Bronchial epithelial cell (primary cell): ENCODE measurements at regions not wholly inside any gene's neighbourhood (a gene's known extent, or its start where the extent isn't known, plus 50 kb on each side); places are given as distances from the start of the nearest gene placed in this dataset.
A peak's percentile ranks its signal among the peaks of the same experiment; 100 is the strongest.

ENCODE experiments used
- DNase-seq: peaks from one replicate; pipeline ENCODE4 v3.0.0-alpha.2; 2010; ENCODE audit warnings: low read depth
- FAIRE-seq: peaks from 2 replicates; lab custom pipeline; 2011; peaks lifted over from hg19 to GRCh38; lab: Jason Lieb, UNC
- H3K27me3 ChIP-seq: 2 replicates; pipeline ENCODE4 v1.5.1; 2011; ENCODE audit warnings: low read length; ENCODE audit not compliant: control insufficient read depth, insufficient read depth
- H3K36me3 ChIP-seq: 2 replicates; pipeline ENCODE4 v1.5.1; 2011; ENCODE audit warnings: low read length; ENCODE audit not compliant: control insufficient read depth, insufficient read depth
- H3K4me3 ChIP-seq: 2 replicates; pipeline ENCODE4 v1.5.1; 2011; ENCODE audit warnings: mild to moderate bottlenecking, low read depth, low read length, control low read depth
- CTCF ChIP-seq: IDR thresholded peaks from 2 replicates; pipeline ENCODE4 v1.5.1; 2011; ENCODE audit warnings: mild to moderate bottlenecking, moderate library complexity, low read length, control low read depth, inconsistent platforms; ENCODE audit not compliant: insufficient read depth, severe bottlenecking

GRCh38 chr2:159867567-159868361, 69.8 kb upstream of the CD302 start:
- FAIRE-seq (no peak), DNase-seq (no peak)
- TF ChIP-seq CTCF, result no peak
- Histone ChIP-seq H3K36me3 (no peaks in the 10 kb centered on the region), H3K27me3 (no peaks in the 10 kb centered on the region), H3K4me3 (no peak overlapping the region)

- TF ChIP-seq CTCF, result no peak
- FAIRE-seq, result peak; percentile 36
- peak; percentile 17 for DNase-seq
- no peak overlapping the region for H3K4me3 ChIP-seq
- no peaks in the 10 kb centered on the region for H3K36me3 ChIP-seq
- no peaks in the 10 kb centered on the region for H3K27me3 ChIP-seq
These were observed 65.6 kb upstream of the CD302 start for GRCh38 chr2:159863526-159864160.

DNA sequence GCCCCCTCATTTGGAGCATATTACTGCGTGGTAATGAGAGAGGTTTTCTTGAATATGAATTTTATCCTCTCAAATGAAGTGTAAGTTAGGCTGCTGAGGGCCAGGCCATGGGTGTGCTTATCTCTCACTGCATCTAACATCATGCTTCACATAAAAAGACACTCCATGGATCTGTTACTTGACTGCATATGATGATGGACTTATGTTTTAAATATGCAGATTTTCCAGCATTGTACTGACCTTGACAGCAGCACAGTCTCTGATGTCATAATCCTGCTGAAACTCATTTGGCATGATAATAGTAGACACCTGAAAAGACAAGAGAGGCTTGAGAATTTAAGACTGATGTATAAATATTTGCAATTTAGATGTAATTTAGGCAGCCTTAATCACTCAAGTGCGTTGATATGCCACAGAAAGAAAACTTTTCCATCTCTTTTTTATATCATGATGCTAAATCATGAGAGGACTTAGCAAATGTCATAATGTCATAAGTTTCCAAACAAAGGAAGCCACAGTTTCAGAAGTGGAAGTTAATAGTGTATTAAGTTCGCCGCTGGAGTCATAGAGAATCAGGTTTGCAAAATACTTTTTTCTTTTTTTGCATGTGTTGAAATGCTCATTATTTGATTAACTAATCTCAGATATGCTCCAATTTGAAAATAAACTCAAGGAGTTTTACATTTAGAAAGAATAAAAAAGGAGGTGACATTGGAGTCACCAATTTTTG, 62.7 kb upstream of the CD302 start:
- H3K4me3 ChIP-seq, result no peak overlapping the region
- DNase-seq, result no peak
- no peak for TF ChIP-seq CTCF

GRCh38 chr2:159859583-159859982, 61.6 kb upstream of the CD302 start:
- no peak for TF ChIP-seq CTCF
- Histone ChIP-seq H3K4me3 (no peak overlapping the region), H3K36me3 (no peaks in the 10 kb centered on the region), H3K27me3 (no peaks in the 10 kb centered on the region)
- DNase-seq (no peak), FAIRE-seq (no peak)

More for the DNA sequence above, 62.7 kb upstream of the CD302 start:
- no peaks in the 10 kb centered on the region for H3K27me3 ChIP-seq
- no peak for FAIRE-seq
- no peaks in the 10 kb centered on the region for H3K36me3 ChIP-seq

- Histone ChIP-seq H3K36me3 (no peaks in the 10 kb centered on the region), H3K27me3 (no peaks in the 10 kb centered on the region), H3K4me3 (no peak overlapping the region)
- no peak for DNase-seq
- no peak for FAIRE-seq
- TF ChIP-seq CTCF, result no peak
These were observed 58.8 kb upstream of the CD302 start for GRCh38 chr2:159856760-159857159.
